ENCODE measurements at regions not wholly inside any gene's neighbourhood (a gene's known extent, or its start where the extent isn't known, plus 50 kb on each side); places are given as distances from the start of the nearest gene placed in this dataset.

GRCh38 chr18:25685088-25685487, 333.1 kb upstream of the ZNF521 start:
- H3K27me3 ChIP-seq (ENCODE audit: control insufficient read depth, insufficient read depth, low read length): no peaks in the 10 kb centered on the region
- H3K4me3 ChIP-seq (ENCODE audit: low read depth, low read length): no peak overlapping the region
- DNase-seq (ENCODE audit: low read depth): no peak
- TF ChIP-seq CTCF (IDR thresholded peaks at IDR 0.05; ENCODE audit: insufficient read depth, low read length, poor library complexity, severe bottlenecking): no peak
- H3K36me3 ChIP-seq (ENCODE audit: control insufficient read depth, insufficient read depth, low read length): no peaks in the 10 kb centered on the region

- H3K36me3 ChIP-seq (ENCODE audit: control insufficient read depth, insufficient read depth, low read length): no peaks in the 10 kb centered on the region
- no peak overlapping the region for H3K4me3 ChIP-seq (ENCODE audit: low read depth, low read length)
- no peak for TF ChIP-seq CTCF (IDR thresholded peaks at IDR 0.05; ENCODE audit: insufficient read depth, low read length, poor library complexity, severe bottlenecking)
- no peaks in the 10 kb centered on the region for H3K27me3 ChIP-seq (ENCODE audit: control insufficient read depth, insufficient read depth, low read length)
- DNase-seq (ENCODE audit: low read depth): no peak
Observed at GRCh38 chr18:25679491-25679890, 327.5 kb upstream of the ZNF521 start.

- TF ChIP-seq CTCF (IDR thresholded peaks at IDR 0.05; ENCODE audit: insufficient read depth, low read length, poor library complexity, severe bottlenecking): no peak
- H3K36me3 ChIP-seq (ENCODE audit: control insufficient read depth, insufficient read depth, low read length): no peaks in the 10 kb centered on the region
- no peak for DNase-seq (ENCODE audit: low read depth)
- H3K27me3 ChIP-seq (ENCODE audit: control insufficient read depth, insufficient read depth, low read length): no peaks in the 10 kb centered on the region
- no peak overlapping the region for H3K4me3 ChIP-seq (ENCODE audit: low read depth, low read length)
Observed at GRCh38 chr18:25678221-25678620, 326.3 kb upstream of the ZNF521 start.

- no peak for TF ChIP-seq CTCF (IDR thresholded peaks at IDR 0.05; ENCODE audit: insufficient read depth, low read length, poor library complexity, severe bottlenecking)
- no peak overlapping the region for H3K4me3 ChIP-seq (ENCODE audit: low read depth, low read length)
- no peaks in the 10 kb centered on the region for H3K36me3 ChIP-seq (ENCODE audit: control insufficient read depth, insufficient read depth, low read length)
- H3K27me3 ChIP-seq (ENCODE audit: control insufficient read depth, insufficient read depth, low read length): no peaks in the 10 kb centered on the region
- DNase-seq (ENCODE audit: low read depth): no peak
Observed at GRCh38 chr18:25675123-25675850, 323.3 kb upstream of the ZNF521 start.

- TF ChIP-seq CTCF (IDR thresholded peaks at IDR 0.05; ENCODE audit: insufficient read depth, low read length, poor library complexity, severe bottlenecking): no peak
Observed at GRCh38 chr18:25674183-25674582, 322.2 kb upstream of the ZNF521 start.

GRCh38 chr18:25672490-25672889, 320.5 kb upstream of the ZNF521 start:
- DNase-seq (ENCODE audit: low read depth): no peak
- Histone ChIP-seq H3K4me3 (ENCODE audit: low read depth, low read length) (no peak overlapping the region), H3K36me3 (ENCODE audit: control insufficient read depth, insufficient read depth, low read length) (no peaks in the 10 kb centered on the region), H3K27me3 (ENCODE audit: control insufficient read depth, insufficient read depth, low read length) (no peaks in the 10 kb centered on the region)
- TF ChIP-seq CTCF (IDR thresholded peaks at IDR 0.05; ENCODE audit: insufficient read depth, low read length, poor library complexity, severe bottlenecking): no peak

More at GRCh38 chr18:25674183-25674582, 322.2 kb upstream of the ZNF521 start:
- DNase-seq (ENCODE audit: low read depth): no peak
- H3K4me3 ChIP-seq (ENCODE audit: low read depth, low read length): no peak overlapping the region
- H3K27me3 ChIP-seq (ENCODE audit: control insufficient read depth, insufficient read depth, low read length): no peaks in the 10 kb centered on the region
- H3K36me3 ChIP-seq (ENCODE audit: control insufficient read depth, insufficient read depth, low read length): no peaks in the 10 kb centered on the region
